HG03108 (cell line): ENCODE measurements at regions not wholly inside any gene's neighbourhood (a gene's known extent, or its start where the extent isn't known, plus 50 kb on each side); places are given as distances from the start of the nearest gene placed in this dataset.
"Not testable (repeated sequence)": the region's sequence is repeated elsewhere in the genome, so short reads cannot be mapped to it uniquely, and the experiment has no call there.

Experiments used
- ATAC-seq: cut with Tn5 transposase; IDR thresholded peaks from one replicate; pipeline ENCODE4 v1.9.1; 2021; ENCODE audit warnings: moderate library complexity; ENCODE audit not compliant: unreplicated experiment

GRCh38 chr3:66629150-66629981 is 128.5 kb upstream of the LRIG1 start:
- no peak for ATAC-seq

- ATAC-seq: no peak
Measured at GRCh38 chr3:66629982-66630368, 129.2 kb upstream of the LRIG1 start.

- ATAC-seq: no peak
Measured at GRCh38 chr3:66633402-66634381, 132.9 kb upstream of the LRIG1 start.

DNA sequence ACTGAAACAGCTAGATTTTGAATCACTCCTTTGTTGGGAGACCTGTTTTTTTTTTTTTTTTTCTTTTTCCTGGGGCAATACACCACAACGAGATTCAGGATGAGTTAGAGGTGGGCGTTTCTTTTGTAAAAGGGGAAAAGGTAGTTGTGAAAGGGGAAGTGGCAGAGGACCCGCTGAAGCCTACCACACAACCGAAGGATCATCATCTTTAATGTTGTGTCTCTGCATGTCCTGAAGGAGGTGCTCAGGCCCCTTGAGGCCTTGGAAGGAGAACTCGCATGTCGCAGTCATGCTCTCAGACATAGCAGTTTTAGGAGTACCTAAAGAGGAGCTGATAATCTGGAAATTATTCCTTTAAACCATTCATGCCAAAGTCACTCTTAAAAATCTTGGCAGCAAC is 137.9 kb upstream of the LRIG1 start:
- ATAC-seq: no peak

- no peak for ATAC-seq
Measured at GRCh38 chr3:66639809-66640356, 139.1 kb upstream of the LRIG1 start.

DNA sequence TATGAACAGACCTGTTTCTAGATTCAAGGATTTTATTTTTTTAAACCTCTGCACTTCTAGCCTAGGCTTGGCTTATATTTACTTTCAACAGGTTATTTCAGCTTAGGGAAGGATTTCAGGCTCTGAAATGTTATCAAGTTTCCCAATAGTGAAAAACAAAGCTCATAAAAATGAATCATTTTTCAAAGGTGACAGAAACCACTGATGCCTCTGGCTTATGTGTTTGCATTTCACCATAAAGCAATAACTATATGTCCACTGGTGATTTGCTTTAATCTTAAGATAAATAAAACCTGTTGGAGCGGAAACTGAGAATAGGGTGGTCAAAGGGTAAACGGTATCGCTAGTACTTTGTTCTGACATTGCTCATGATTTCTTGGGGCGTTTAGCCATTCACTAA is 141.2 kb upstream of the LRIG1 start:
- ATAC-seq: no peak

GRCh38 chr3:66642484-66642883 is 141.7 kb upstream of the LRIG1 start:
- ATAC-seq: no peak

- ATAC-seq: no peak
Measured at GRCh38 chr3:66644549-66644948, 143.7 kb upstream of the LRIG1 start.

GRCh38 chr3:66648975-66649374 is 148.2 kb upstream of the LRIG1 start:
- ATAC-seq: no peak

DNA sequence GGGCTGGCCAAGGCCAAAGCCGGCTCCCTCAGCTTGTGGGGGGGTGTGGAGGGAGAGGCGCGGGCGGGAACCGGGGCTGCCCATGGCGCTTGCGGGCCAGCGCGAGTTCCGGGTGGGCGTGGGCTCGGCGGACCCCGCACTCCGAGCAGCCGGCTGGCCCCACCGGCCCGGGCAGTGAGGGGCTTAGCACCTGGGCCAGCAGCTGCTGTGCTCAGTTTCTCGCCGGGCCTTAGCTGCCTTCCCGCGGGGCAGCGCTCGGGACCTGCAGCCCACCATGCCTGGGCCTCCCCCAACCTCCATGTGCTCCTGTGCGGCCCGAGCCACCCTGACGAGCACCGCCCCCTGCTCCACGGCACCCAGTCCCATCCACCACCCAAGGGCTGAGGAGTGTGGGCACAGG is 150.7 kb upstream of the LRIG1 start:
- not testable (repeated sequence) for ATAC-seq

- ATAC-seq: not testable (repeated sequence)
Measured at GRCh38 chr3:66652100-66652499, 151.3 kb upstream of the LRIG1 start.

- no peak for ATAC-seq
Measured at GRCh38 chr3:66655044-66655443, 154.2 kb upstream of the LRIG1 start.

GRCh38 chr3:66655671-66656070 is 154.8 kb upstream of the LRIG1 start:
- no peak for ATAC-seq

GRCh38 chr3:66656609-66657008 is 155.8 kb upstream of the LRIG1 start:
- no peak for ATAC-seq

DNA sequence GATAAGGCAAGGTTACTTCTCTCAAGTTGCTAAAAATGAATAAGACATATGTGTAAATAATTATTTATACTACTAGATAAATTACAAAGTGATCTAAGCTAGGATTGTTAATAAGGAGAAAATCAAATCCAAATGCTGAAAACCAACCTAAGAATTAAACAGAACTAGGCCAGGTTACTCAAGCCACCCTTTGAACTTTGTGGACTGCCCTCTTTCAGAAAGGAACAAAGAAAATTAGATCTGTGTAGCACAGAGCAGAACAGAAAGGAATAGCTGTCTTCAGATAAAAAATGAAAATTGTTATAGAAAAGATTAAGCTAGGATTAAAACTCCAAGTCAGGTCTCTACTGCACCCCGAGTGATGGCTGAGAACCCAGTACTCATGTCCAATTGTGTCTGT is 158.2 kb upstream of the LRIG1 start:
- ATAC-seq: no peak

DNA sequence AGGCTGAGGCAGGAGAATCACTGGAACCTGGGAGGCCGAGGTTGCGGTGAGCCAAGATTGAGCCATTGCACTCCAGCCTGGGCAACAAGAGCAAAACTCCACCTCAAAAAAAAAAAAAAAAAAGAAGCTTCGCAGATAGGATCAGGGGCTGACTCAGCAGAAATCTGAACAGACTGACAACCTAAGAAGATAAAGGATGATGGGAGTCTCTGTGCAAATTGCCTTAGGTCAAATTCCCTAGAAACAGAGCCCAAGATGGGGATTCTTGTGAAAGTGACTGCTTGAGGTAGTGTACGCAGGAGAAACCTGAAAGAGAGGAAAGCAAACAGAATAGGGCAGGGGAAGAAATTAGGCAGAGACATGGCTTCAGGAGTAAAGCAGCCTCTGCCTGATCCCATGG is 160.8 kb upstream of the LRIG1 start:
- no peak for ATAC-seq

DNA sequence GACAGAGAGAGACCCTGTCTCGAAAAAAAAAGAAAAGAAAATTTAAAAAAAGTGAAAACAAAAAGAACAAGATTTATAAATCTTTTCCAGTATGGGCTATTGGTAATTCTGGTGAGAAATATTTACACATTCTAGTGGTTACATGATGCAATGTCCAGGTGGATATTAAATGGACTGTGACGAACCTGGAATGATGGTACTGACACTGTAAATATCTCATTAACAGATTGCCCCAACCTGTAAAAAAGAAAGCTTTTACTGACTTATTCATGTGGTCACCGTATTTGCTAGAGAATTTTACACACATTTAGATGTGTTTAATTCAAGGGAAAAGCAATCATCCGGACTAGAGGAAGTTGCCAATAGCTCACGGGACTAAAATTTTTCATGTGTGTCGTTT is 162.1 kb upstream of the LRIG1 start:
- no peak for ATAC-seq

- no peak for ATAC-seq
Measured at GRCh38 chr3:66665021-66665695, 164.3 kb upstream of the LRIG1 start.

DNA sequence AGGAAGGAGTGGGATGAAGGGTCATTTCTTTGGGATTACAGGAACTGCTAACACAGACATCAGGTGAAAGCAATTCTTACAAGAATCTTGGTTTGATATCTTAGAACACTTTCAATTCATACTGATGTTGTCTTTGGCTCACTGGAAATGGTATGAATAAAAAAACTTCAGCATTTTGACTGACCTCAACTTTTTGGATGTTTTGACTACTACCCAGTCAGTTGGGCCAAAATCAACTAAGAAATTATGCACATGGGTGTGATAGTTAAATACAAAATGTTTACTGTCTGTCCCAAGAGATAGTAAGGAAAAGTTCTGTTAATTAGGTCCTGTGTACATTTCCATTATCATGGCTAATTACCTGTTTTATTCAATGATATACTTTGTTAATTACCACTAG is 165.5 kb upstream of the LRIG1 start:
- ATAC-seq: no peak

- no peak for ATAC-seq
Measured at GRCh38 chr3:66667263-66667662, 166.4 kb upstream of the LRIG1 start.

DNA sequence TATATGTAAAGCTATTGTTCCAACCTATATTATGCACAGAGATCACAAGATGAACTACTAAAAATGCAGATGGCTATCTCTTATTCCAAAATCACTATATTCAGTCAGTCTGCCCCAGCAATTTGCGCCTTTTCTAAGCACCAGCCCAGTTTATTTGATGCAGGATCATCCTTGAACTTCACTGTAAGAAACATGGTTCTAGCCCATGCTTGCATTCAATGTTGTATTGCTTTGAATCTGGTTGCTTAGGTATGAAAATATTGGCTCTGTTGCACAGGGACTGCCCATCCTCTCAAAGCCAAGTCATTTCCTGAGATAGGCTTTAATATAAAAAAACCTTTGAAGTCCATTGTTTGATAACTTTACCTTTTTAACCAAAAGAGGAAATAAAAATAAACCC is 170.5 kb upstream of the LRIG1 start:
- no peak for ATAC-seq
